SJSA1 (cell line): ENCODE measurements at regions not wholly inside any gene's neighbourhood (a gene's known extent, or its start where the extent isn't known, plus 50 kb on each side); places are given as distances from the start of the nearest gene placed in this dataset.

Source experiments
- DNase-seq, 2 experiments: peaks; one replicate each; pipeline ENCODE4 v3.0.0-alpha.2; 2015 to 2020; ENCODE audit warnings: low spot score in 2 of 2, low read depth in 1 of 2
- H3K27ac ChIP-seq: fragments of 250-450 bp; sonication (Bioruptor Pico); 2 replicates; pipeline ENCODE4 v1.5.1; 2020; ENCODE audit warnings: mild to moderate bottlenecking, moderate library complexity
- H3K27me3 ChIP-seq: fragments of 250-450 bp; sonication (Bioruptor Pico); replicated peaks from 2 replicates; pipeline ENCODE4 v1.5.1; 2020; ENCODE audit warnings: mild to moderate bottlenecking, moderate library complexity
- H3K36me3 ChIP-seq: fragments of 250-450 bp; sonication (Bioruptor Pico); 2 replicates; pipeline ENCODE4 v1.5.1; 2020; ENCODE audit warnings: mild to moderate bottlenecking
- H3K4me1 ChIP-seq: fragments of 250-450 bp; sonication (Bioruptor Pico); replicated peaks from 2 replicates; pipeline ENCODE4 v1.6.1; 2021; ENCODE audit warnings: mild to moderate bottlenecking
- H3K4me3 ChIP-seq: fragments of 250-450 bp; sonication (Bioruptor Pico); 2 replicates; pipeline ENCODE4 v1.5.1; 2020; ENCODE audit warnings: mild to moderate bottlenecking
- H3K9me3 ChIP-seq: fragments of 250-450 bp; sonication (Bioruptor Pico); replicated peaks from 2 replicates; pipeline ENCODE4 v1.5.1; 2020; ENCODE audit warnings: mild to moderate bottlenecking

DNA sequence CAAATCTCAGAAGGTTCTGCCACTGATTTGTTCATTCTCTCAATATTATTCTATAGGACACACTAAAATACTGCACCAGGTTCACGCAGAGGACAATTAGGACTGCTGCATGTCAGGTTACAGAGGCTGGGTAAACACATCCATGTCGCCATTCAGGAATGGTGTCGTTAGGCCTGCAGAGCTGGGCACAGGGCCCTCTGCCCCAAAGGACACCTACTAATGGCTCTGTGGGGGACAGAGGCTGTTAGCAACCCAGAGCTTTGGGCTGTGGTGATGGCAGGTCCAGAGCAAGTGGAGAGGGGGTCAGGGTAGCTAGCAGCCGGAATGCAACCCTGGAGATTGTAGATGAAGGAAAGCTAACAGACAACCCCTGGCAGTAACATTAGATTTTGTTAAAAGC lies 115.9 kb downstream of the TTC32 start:
- DNase-seq: no peak
- Histone ChIP-seq H3K27me3 (no peaks in the 10 kb centered on the region), H3K9me3 (0 out of 2 replicates have a peak, but pooled peaks cover 3% of the 10 kb centered on the region), H3K36me3 (no peaks in the 10 kb centered on the region), H3K27ac (peak overlapping the region; percentile 93), H3K4me3 (no peak overlapping the region), H3K4me1 (peaks cover 22% of the 10 kb centered on the region)

DNA sequence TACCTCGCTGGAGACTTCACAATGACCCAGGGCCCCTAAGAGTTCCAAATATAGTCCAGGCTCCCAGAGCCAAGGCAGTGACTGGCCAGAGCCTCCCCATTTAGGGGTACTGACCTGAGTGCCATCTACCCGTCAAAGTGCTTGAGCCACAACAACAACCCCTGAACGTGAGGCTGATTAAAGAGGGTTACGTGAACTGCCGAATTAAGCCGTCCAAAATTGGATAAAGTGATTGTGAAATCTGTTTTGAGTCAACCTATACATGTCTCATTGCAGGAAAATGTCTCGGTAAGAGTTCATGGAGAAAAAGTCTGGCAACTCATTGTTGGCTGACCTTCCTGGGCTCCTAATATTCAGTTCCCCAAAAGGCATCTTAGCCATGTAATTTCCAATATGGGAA lies 116.3 kb downstream of the TTC32 start:
- Histone ChIP-seq H3K27me3 (no peaks in the 10 kb centered on the region), H3K27ac (peak overlapping the region; percentile 93), H3K9me3 (0 out of 2 replicates have a peak, but pooled peaks cover 3% of the 10 kb centered on the region), H3K4me1 (peaks cover 22% of the 10 kb centered on the region), H3K4me3 (no peak overlapping the region), H3K36me3 (no peaks in the 10 kb centered on the region)
- no peak for DNase-seq

GRCh38 chr2:19784456-19784855 lies 117.3 kb downstream of the TTC32 start:
- H3K36me3 ChIP-seq: no peaks in the 10 kb centered on the region
- no peak overlapping the region for H3K27ac ChIP-seq
- no peak for DNase-seq
- H3K4me3 ChIP-seq: no peak overlapping the region
- H3K9me3 ChIP-seq: 0 out of 2 replicates have a peak, but pooled peaks cover 3% of the 10 kb centered on the region
- H3K4me1 ChIP-seq: peaks cover 22% of the 10 kb centered on the region
- H3K27me3 ChIP-seq: no peaks in the 10 kb centered on the region

DNA sequence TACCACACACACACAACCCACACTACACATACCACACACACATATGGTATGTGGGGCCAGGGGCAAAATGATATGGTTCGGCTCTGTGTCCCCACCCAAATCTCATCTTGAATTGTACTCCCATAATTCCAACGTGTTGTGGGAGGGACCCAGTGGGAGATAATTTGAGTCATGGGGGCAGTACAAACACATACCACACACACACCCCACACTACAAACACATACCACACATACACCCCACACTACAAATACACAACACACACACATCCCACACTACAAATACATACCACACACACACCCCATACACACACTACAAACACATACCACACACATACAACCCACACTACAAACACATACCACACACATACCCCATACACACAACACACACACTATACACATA lies 117.8 kb downstream of the TTC32 start:
- Histone ChIP-seq H3K27me3 (no peaks in the 10 kb centered on the region), H3K36me3 (no peaks in the 10 kb centered on the region), H3K4me3 (no peak overlapping the region), H3K4me1 (peaks cover 22% of the 10 kb centered on the region), H3K27ac (no peak overlapping the region), H3K9me3 (0 out of 2 replicates have a peak, but pooled peaks cover 3% of the 10 kb centered on the region)
- DNase-seq: no peak

DNA sequence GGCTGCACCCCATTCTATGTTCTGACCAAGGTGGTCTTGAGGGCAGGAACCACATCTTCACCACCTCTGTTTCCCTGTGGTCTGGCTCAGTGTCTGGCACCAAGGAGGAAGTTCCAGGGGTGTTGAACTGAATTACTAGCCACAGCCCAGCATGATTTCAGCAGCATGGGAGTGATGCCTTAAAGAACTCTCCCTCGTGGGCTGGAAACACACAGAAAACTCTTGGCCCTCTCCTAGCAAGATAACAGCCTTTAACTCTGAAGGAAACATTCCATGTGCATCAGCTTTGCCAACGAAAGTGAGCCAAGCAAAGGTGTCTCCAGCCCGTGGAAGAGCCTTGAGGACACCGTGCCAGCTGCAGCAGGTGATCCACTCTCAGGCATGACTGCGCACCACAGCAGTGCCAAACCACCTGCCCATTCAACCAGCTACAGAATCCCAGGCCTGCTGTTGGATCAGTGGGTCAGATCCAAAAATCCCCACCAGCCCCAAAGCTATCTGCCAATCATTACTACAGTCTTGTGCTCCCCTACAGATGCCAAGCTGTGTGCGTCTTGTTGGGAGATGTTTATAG lies 124.8 kb downstream of the TTC32 start:
- H3K27ac ChIP-seq: no peak overlapping the region
- H3K4me3 ChIP-seq: no peak overlapping the region
- no peaks in the 10 kb centered on the region for H3K9me3 ChIP-seq
- peaks cover 28% of the 10 kb centered on the region for H3K4me1 ChIP-seq
- DNase-seq: no peak
- H3K36me3 ChIP-seq: no peaks in the 10 kb centered on the region
- H3K27me3 ChIP-seq: no peaks in the 10 kb centered on the region

DNA sequence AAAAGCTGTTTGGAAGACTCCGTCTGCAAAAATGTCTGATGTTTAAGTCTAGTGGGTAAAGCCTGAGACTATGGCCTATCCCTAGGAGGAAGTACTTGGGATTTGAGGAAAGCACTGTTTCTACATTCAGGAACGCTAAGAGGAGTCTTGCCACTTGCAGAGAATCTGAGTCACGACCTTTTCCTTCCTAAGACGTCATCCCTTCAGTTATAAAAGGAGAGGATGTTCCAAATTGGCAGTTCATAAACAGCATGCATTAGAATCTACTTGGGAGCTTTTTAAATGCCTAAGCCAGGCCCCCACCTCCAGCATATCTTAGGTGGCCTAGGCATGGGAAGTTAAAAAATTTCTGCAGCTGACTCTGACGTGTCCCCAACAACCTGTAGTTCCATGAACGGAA lies 125.9 kb downstream of the TTC32 start:
- DNase-seq: no peak
- Histone ChIP-seq H3K4me3 (no peak overlapping the region), H3K36me3 (no peaks in the 10 kb centered on the region), H3K27ac (no peak overlapping the region), H3K9me3 (no peaks in the 10 kb centered on the region), H3K4me1 (peaks cover 29% of the 10 kb centered on the region), H3K27me3 (no peaks in the 10 kb centered on the region)

GRCh38 chr2:19775315-19775714 lies 126.5 kb downstream of the TTC32 start:
- Histone ChIP-seq H3K27ac (no peak overlapping the region), H3K4me1 (peaks cover 29% of the 10 kb centered on the region), H3K9me3 (no peaks in the 10 kb centered on the region), H3K4me3 (no peak overlapping the region), H3K27me3 (no peaks in the 10 kb centered on the region), H3K36me3 (no peaks in the 10 kb centered on the region)
- DNase-seq: no peak

GRCh38 chr2:19774805-19775176 lies 127.0 kb downstream of the TTC32 start:
- H3K4me3 ChIP-seq: no peak overlapping the region
- peaks cover 29% of the 10 kb centered on the region for H3K4me1 ChIP-seq
- no peak for DNase-seq
- peak overlapping the region; percentile 32 for H3K27ac ChIP-seq
- no peaks in the 10 kb centered on the region for H3K36me3 ChIP-seq
- no peaks in the 10 kb centered on the region for H3K9me3 ChIP-seq
- H3K27me3 ChIP-seq: no peaks in the 10 kb centered on the region

DNA sequence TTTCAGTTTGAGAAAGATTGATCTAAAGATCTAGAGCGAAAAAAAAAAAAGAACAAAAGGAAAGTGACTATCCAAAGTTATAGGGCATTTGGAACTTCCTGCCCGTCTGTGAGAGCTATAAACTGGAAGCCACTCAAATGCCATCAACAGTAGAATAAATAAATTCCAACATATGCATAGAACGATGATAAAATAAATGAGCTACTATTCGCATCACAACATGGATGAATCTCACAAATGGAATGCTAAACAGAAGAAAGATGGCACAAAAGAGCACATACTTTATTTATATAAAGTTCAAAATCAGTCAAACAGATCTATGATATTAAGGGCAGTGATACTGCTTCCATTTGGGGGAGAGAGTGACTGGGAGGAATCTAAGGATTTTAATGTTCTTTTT lies 128.8 kb downstream of the TTC32 start:
- H3K9me3 ChIP-seq: no peaks in the 10 kb centered on the region
- DNase-seq: peak in 1 of 2 experiments; percentile 74

DNA sequence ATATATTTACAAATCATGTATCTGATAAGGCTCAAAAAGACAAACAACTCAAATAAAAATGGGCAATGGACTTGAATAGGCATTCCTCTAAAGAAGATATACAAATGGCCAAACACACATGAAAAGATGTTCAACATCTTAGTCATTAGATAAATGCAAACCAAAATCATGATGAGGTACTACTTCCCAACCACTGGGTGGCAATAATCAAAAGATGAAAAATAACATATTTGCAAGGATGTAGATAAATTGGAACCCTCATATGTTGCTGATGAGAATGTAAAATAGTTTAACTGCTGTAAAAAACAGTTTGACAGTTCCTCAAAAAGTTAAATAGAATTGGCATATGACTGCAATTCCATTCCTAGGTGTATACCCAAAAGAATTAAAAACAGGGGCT lies 132.3 kb downstream of the TTC32 start:
- Histone ChIP-seq H3K27me3 (no peaks in the 10 kb centered on the region), H3K9me3 (no peaks in the 10 kb centered on the region), H3K4me3 (no peak overlapping the region), H3K4me1 (peaks cover 51% of the 10 kb centered on the region), H3K36me3 (no peaks in the 10 kb centered on the region), H3K27ac (no peak overlapping the region)
- DNase-seq: no peak

More for the DNA sequence above, 128.8 kb downstream of the TTC32 start:
- no peaks in the 10 kb centered on the region for H3K27me3 ChIP-seq
- no peaks in the 10 kb centered on the region for H3K36me3 ChIP-seq
- peaks cover 37% of the 10 kb centered on the region for H3K4me1 ChIP-seq
- H3K4me3 ChIP-seq: no peak overlapping the region
- peak overlapping the region; percentile 71 for H3K27ac ChIP-seq

DNA sequence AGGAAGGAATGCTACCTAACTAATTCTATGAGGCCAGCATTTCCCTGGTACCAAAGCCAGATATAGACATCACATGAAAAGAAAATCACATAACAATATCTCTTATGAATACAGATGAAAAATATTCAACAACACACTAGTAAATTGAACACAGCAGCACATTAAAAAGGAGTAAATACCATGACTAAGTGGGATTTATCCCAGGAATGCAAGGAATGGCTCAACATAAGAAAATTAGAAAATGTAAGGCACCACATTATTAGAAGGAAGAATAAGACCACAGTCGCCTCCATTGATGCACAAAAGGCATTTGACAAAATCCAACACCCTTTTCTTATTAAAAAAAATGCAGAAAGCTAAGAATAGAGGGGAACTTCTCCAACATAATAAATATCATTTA lies 133.9 kb downstream of the TTC32 start:
- peak in 1 of 2 experiments; percentile 63 for DNase-seq
- Histone ChIP-seq H3K4me3 (no peak overlapping the region), H3K27me3 (no peaks in the 10 kb centered on the region), H3K27ac (peak overlapping the region; percentile 48), H3K36me3 (no peaks in the 10 kb centered on the region), H3K9me3 (no peaks in the 10 kb centered on the region), H3K4me1 (peaks cover 36% of the 10 kb centered on the region)

DNA sequence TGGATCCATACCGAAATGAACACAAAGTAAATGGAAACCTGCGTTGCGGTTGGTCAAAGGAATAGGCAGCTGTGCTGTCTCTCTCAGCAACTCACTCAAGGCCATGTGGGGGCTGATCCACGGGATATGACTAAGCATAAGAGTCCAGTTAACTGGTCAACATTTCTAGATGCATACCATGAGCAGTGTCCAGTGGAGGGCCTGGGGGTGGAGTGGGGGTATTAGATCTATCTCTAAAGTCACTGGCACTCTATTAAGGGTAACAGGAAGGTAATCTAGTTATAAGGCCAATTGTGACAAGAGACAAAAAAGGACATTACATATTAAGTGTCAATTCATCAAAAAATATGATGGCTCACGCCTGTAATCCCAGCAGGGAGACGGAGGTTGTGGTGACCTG lies 136.8 kb downstream of the TTC32 start:
- no peak for DNase-seq
- no peaks in the 10 kb centered on the region for H3K9me3 ChIP-seq
- peaks cover 34% of the 10 kb centered on the region for H3K4me1 ChIP-seq
- no peak overlapping the region for H3K27ac ChIP-seq
- no peaks in the 10 kb centered on the region for H3K36me3 ChIP-seq
- no peak overlapping the region for H3K4me3 ChIP-seq
- H3K27me3 ChIP-seq: no peaks in the 10 kb centered on the region

DNA sequence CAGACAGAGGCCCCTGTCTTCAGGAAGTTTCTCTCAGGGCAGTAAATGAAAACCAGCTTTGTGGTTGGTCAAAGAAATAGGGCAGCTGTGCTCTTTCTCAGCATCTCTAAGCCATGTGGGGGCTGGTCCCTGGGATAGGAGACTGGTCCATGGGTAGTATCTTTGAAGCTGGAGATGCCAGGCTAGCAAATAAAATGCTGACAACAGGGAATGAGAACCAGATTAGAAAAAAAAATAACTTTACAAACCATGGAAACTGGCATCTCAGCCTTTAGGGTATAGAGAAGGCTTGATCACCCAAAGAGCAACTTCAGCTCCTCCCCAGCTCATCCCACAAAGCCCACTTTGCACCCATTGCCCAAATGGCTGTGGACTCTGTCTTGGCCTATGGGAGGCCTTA lies 138.1 kb downstream of the TTC32 start:
- Histone ChIP-seq H3K27me3 (no peaks in the 10 kb centered on the region), H3K9me3 (no peaks in the 10 kb centered on the region), H3K4me3 (no peak overlapping the region), H3K36me3 (no peaks in the 10 kb centered on the region), H3K27ac (no peak overlapping the region), H3K4me1 (peaks cover 41% of the 10 kb centered on the region)
- no peak for DNase-seq

DNA sequence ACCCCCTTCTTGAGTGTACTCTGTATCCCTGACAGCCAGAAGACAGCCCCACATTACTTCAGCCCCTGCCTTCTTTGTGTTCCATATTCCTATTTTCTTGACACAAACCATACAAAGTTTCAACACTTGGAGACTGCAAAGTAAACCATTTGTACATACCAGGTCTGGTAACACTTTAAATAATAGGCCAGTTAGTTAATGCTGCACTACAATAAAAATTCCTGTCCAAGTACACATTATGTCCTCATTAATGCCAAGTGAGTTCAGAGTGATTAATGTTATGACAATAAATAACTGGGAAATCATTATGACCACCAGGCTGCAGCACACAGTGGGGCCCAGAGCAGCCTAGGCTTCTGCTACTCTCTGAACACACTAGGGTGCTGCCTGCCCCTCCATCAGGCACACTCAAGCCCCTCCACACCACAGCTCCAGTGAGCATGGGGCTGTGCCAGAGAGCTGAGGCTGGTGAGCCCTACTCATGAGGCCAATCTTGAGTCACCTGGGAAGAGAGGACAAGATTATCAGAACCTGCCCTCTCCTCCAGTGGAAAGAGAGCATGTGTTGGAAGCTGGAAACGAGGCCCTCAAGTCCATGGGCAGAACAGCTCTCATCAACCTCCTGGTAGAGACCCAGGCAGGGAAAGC lies 138.7 kb downstream of the TTC32 start:
- no peaks in the 10 kb centered on the region for H3K9me3 ChIP-seq
- no peaks in the 10 kb centered on the region for H3K27me3 ChIP-seq
- H3K36me3 ChIP-seq: no peaks in the 10 kb centered on the region
- H3K27ac ChIP-seq: no peak overlapping the region
- H3K4me3 ChIP-seq: no peak overlapping the region
- H3K4me1 ChIP-seq: peaks cover 41% of the 10 kb centered on the region
- no peak for DNase-seq

GRCh38 chr2:19762142-19762541 lies 139.6 kb downstream of the TTC32 start:
- Histone ChIP-seq H3K36me3 (no peaks in the 10 kb centered on the region), H3K4me1 (peaks cover 36% of the 10 kb centered on the region), H3K9me3 (no peaks in the 10 kb centered on the region), H3K4me3 (no peak overlapping the region), H3K27ac (no peak overlapping the region), H3K27me3 (no peaks in the 10 kb centered on the region)
- DNase-seq: no peak
